Parathyroid adenoma (tissue), 2 donors: ENCODE measurements at regions not wholly inside any gene's neighbourhood (a gene's known extent, or its start where the extent isn't known, plus 50 kb on each side); places are given as distances from the start of the nearest gene placed in this dataset.

Experiments
- H2AFZ ChIP-seq: fragments of 300-600 bp; sonication (generic); one replicate; pipeline ENCODE4 v1.7.0; 2017; ENCODE audit warnings: antibody characterized with exemption, mild to moderate bottlenecking
- H3K27ac ChIP-seq: fragments of 300-600 bp; sonication (generic); one replicate; pipeline ENCODE4 v1.7.0; 2017
- H3K27me3 ChIP-seq: fragments of 300-600 bp; sonication (generic); one replicate; pipeline ENCODE4 v1.7.0; 2017; ENCODE audit warnings: low read length; ENCODE audit not compliant: control insufficient read depth, insufficient read depth
- H3K36me3 ChIP-seq: fragments of 300-600 bp; sonication (generic); one replicate; pipeline ENCODE4 v1.7.0; 2017; ENCODE audit warnings: low read length; ENCODE audit not compliant: control insufficient read depth, insufficient read depth
- H3K4me1 ChIP-seq: fragments of 300-600 bp; sonication (generic); one replicate; pipeline ENCODE4 v1.7.0; 2017; ENCODE audit warnings: control low read depth
- H3K4me2 ChIP-seq: fragments of 300-600 bp; sonication (generic); one replicate; pipeline ENCODE4 v1.7.0; 2017; ENCODE audit warnings: low read length
- H3K4me3 ChIP-seq: fragments of 300-600 bp; sonication (generic); one replicate; pipeline ENCODE4 v1.7.0; 2017; ENCODE audit warnings: low read depth, low read length
- H3K79me2 ChIP-seq: fragments of 300-600 bp; sonication (generic); one replicate; pipeline ENCODE4 v1.7.0; 2017; ENCODE audit warnings: control low read depth
- H3K9ac ChIP-seq: fragments of 300-600 bp; sonication (generic); one replicate; pipeline ENCODE4 v1.7.0; 2017; ENCODE audit warnings: mild to moderate bottlenecking
- H3K9me3 ChIP-seq: fragments of 300-600 bp; sonication (generic); one replicate; pipeline ENCODE4 v1.7.0; 2017; ENCODE audit warnings: low read length; ENCODE audit not compliant: control insufficient read depth
- TF ChIP-seq, protein P1 (sequence below): fragments of 300-600 bp; sonication (generic); IDR thresholded peaks from one replicate; pipeline ENCODE4 v1.7.0; 2017; ENCODE audit warnings: antibody characterized with exemption, mild to moderate bottlenecking
- donor health status: primary hyperparathyroidism.

DNA sequence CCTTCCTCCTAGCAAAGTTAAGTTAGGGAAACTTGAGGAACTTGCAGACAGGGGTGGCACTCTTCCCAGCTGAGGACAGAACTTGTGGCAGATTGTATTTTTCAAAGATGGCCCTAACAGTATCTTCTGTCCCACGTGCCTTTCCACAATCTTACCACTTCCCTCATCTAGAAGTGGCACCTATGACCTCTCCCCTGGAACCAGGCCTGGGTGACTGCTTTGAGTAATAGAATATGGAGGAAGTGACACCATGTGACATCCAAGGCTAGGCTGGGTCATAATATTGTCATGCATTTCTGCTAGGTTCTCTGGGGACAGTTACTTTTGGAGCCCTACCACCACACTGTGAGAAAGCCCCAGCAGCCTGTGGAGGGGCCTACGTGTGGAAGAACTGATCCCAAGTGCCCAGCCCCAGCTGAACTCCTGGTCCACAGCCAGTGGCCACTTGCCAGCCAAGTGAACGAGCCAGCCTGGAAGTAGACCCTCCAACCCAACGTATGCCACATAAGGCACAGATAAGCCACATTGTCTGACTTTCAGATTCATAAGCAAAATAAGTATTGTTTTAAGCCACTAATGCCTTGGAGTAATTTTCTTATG lies 193.7 kb downstream of the PTPN20 start:
- Histone ChIP-seq H2AFZ (no peak overlapping the region), H3K79me2 (no peaks in the 10 kb centered on the region), H3K27ac (no peak overlapping the region), H3K36me3 (no peaks in the 10 kb centered on the region), H3K4me1 (no peaks in the 10 kb centered on the region), H3K4me2 (no peak overlapping the region), H3K9ac (no peak overlapping the region), H3K4me3 (no peak overlapping the region), H3K27me3 (no peaks in the 10 kb centered on the region), H3K9me3 (no peaks in the 10 kb centered on the region)
- TF ChIP-seq, protein P1, sequence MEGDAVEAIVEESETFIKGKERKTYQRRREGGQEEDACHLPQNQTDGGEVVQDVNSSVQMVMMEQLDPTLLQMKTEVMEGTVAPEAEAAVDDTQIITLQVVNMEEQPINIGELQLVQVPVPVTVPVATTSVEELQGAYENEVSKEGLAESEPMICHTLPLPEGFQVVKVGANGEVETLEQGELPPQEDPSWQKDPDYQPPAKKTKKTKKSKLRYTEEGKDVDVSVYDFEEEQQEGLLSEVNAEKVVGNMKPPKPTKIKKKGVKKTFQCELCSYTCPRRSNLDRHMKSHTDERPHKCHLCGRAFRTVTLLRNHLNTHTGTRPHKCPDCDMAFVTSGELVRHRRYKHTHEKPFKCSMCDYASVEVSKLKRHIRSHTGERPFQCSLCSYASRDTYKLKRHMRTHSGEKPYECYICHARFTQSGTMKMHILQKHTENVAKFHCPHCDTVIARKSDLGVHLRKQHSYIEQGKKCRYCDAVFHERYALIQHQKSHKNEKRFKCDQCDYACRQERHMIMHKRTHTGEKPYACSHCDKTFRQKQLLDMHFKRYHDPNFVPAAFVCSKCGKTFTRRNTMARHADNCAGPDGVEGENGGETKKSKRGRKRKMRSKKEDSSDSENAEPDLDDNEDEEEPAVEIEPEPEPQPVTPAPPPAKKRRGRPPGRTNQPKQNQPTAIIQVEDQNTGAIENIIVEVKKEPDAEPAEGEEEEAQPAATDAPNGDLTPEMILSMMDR: no peak

DNA sequence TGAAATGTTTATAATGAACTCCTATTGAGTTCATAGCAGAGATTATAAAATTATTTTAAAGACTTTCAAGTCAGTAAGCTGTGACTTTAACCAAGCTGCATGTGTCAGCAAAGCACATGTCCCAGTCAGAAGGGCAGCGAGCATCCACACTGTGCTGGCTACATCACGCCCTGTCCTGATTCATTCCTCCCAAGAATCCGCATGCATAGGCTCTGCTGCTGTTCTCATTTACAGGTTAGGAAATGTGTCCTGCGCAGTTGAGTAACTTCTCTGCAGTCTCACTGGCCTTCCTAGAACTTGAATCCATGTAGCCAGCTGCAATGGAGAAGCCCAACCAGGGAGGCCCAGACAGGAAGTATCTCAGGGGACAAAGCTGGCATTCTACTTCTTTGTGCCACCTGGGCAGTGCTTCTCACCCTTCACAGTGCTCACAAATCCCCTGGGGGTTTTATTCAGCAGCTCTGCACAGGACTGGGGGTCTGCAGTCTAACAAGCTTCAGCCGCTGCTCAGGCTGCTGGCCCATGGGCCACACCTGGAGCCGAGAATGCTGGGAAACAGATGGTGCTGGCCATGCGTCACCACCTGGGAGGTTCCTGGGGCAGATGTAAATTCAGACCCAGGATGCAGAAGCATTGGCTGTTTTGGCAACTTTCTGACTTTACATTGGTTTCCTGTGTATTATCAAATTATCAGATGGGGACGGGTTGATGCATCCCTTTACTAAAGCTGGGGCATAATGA lies 192.8 kb upstream of the GDF10 start:
- TF ChIP-seq, protein P1: no peak
- H3K27ac ChIP-seq: no peak overlapping the region
- no peaks in the 10 kb centered on the region for H3K4me1 ChIP-seq
- H3K36me3 ChIP-seq: no peaks in the 10 kb centered on the region
- H3K4me3 ChIP-seq: no peak overlapping the region
- no peak overlapping the region for H3K9ac ChIP-seq
- H3K4me2 ChIP-seq: no peak overlapping the region
- H3K79me2 ChIP-seq: no peaks in the 10 kb centered on the region
- H3K9me3 ChIP-seq: no peaks in the 10 kb centered on the region
- no peak overlapping the region for H2AFZ ChIP-seq
- H3K27me3 ChIP-seq: no peaks in the 10 kb centered on the region

DNA sequence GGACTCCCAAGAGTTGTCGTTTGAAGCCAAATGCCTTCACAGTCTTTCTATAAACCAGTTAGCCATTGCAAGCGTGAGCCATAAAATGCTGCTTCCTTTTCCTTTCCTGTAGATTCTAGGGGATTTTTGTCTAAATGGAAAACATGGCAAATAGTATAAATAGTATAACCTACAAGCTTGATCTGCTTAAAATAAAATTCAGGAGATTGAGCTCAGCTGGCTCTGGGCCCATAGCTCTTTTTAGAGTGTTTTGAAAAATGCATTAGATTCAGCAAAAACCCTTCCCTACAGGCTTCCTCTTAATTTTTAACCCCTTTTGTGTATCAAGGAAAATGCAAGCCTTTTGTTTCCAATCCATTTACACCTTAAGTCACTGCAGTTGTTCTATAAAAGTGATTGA lies 190.1 kb upstream of the GDF10 start:
- Histone ChIP-seq H3K79me2 (no peaks in the 10 kb centered on the region), H3K27ac (no peak overlapping the region), H3K9ac (no peak overlapping the region), H3K4me3 (no peak overlapping the region), H3K9me3 (no peaks in the 10 kb centered on the region), H3K27me3 (no peaks in the 10 kb centered on the region), H3K4me2 (no peak overlapping the region), H3K4me1 (no peaks in the 10 kb centered on the region), H3K36me3 (no peaks in the 10 kb centered on the region), H2AFZ (no peak overlapping the region)
- TF ChIP-seq, protein P1: no peak

DNA sequence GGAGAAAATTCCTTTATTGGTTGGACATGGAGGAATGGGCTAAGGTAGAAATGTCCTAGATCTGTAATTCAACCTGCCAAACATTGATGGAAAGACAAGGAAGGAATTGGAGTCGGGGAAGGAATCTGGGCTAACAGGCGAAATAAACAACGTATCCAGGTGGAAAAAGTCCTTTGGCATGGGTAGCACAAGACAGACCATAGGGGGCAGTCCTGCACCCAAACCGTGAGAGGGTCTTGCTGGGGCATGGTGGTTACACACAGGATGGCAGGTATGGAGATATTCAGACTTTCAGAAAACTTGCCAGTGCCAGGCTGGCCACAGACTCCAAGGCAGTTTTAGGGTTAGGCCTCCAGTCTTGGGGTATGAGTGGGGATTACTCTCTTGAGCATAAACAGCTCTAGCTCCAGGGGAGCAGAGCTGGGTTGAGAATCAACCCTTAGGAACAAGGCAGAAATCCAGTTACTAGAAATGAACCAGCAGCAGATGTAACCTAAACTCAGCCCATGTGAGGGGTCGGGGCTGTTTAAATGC lies 188.6 kb upstream of the GDF10 start:
- TF ChIP-seq, protein P1: no peak
- Histone ChIP-seq H3K79me2 (no peaks in the 10 kb centered on the region), H2AFZ (no peak overlapping the region), H3K9ac (no peak overlapping the region), H3K9me3 (no peaks in the 10 kb centered on the region), H3K4me2 (no peak overlapping the region), H3K36me3 (no peaks in the 10 kb centered on the region), H3K4me1 (no peaks in the 10 kb centered on the region), H3K27ac (no peak overlapping the region), H3K27me3 (no peaks in the 10 kb centered on the region), H3K4me3 (no peak overlapping the region)
